ENCODE measurements at regions not wholly inside any gene's neighbourhood (a gene's known extent, or its start where the extent isn't known, plus 50 kb on each side); places are given as distances from the start of the nearest gene placed in this dataset.
A peak's percentile ranks its signal among the peaks of the same experiment; 100 is the strongest.

GRCh38 chr15:26439681-26440080 lies 333.2 kb downstream of the GABRB3 start:
- Histone ChIP-seq H3K27ac (replicated peaks) (peak overlapping the region; percentile 16), H3K27me3 (ENCODE audit: low read depth) (no peaks in the 10 kb centered on the region), H3K9me3 (replicated peaks) (no peaks in the 10 kb centered on the region), H3K4me1 (peaks cover 40% of the 10 kb centered on the region), H3K4me3 (no peak overlapping the region), H3K36me3 (no peaks in the 10 kb centered on the region)
- intact Hi-C loops (cut with micrococcal nuclease): loop anchor here (10.0 kb wide), 1 partner anchor 65 kb away; no protein-coding TSS in a partner anchor
- DNase-seq: no peak
- no peak for TF ChIP-seq CTCF (IDR thresholded peaks at IDR 0.05; ENCODE audit: borderline replicate concordance)

- Histone ChIP-seq H3K27me3 (ENCODE audit: low read depth) (no peaks in the 10 kb centered on the region), H3K27ac (replicated peaks) (no peak overlapping the region), H3K4me1 (peaks cover 40% of the 10 kb centered on the region), H3K9me3 (replicated peaks) (no peaks in the 10 kb centered on the region), H3K36me3 (no peaks in the 10 kb centered on the region), H3K4me3 (no peak overlapping the region)
- intact Hi-C loops (cut with micrococcal nuclease): loop anchor here (10.0 kb wide), 1 partner anchor 66 kb away; no protein-coding TSS in a partner anchor
- TF ChIP-seq CTCF (IDR thresholded peaks at IDR 0.05; ENCODE audit: borderline replicate concordance): no peak
- no peak for DNase-seq
Observed at GRCh38 chr15:26438718-26439117, 334.1 kb downstream of the GABRB3 start.

- no peaks in the 10 kb centered on the region for H3K27me3 ChIP-seq (ENCODE audit: low read depth)
- H3K27ac ChIP-seq (replicated peaks): no peak overlapping the region
- no peak for TF ChIP-seq CTCF (IDR thresholded peaks at IDR 0.05; ENCODE audit: borderline replicate concordance)
- H3K4me3 ChIP-seq: no peak overlapping the region
- peaks cover 37% of the 10 kb centered on the region for H3K4me1 ChIP-seq
- no peaks in the 10 kb centered on the region for H3K9me3 ChIP-seq (replicated peaks)
- DNase-seq: no peak
- intact Hi-C loops (cut with micrococcal nuclease): loop anchor here (10.0 kb wide), 1 partner anchor 66 kb away; no protein-coding TSS in a partner anchor
- H3K36me3 ChIP-seq: no peaks in the 10 kb centered on the region
Observed at GRCh38 chr15:26438316-26438715, 334.6 kb downstream of the GABRB3 start.

- peak; percentile 64 for DNase-seq
Observed at GRCh38 chr15:26433818-26434217, 339.0 kb downstream of the GABRB3 start.

GRCh38 chr15:26433060-26433459 lies 339.8 kb downstream of the GABRB3 start:
- TF ChIP-seq CTCF (IDR thresholded peaks at IDR 0.05; ENCODE audit: borderline replicate concordance): no peak
- Histone ChIP-seq H3K9me3 (replicated peaks) (no peaks in the 10 kb centered on the region), H3K27me3 (ENCODE audit: low read depth) (no peaks in the 10 kb centered on the region), H3K36me3 (no peaks in the 10 kb centered on the region), H3K4me1 (no peaks in the 10 kb centered on the region), H3K27ac (replicated peaks) (no peak overlapping the region), H3K4me3 (no peak overlapping the region)
- DNase-seq: no peak
- intact Hi-C loops (cut with micrococcal nuclease): loop anchor here (10.0 kb wide), 1 partner anchor 72 kb away; no protein-coding TSS in a partner anchor

More at GRCh38 chr15:26433818-26434217, 339.0 kb downstream of the GABRB3 start:
- H3K4me1 ChIP-seq: peaks cover 7% of the 10 kb centered on the region
- no peak for TF ChIP-seq CTCF (IDR thresholded peaks at IDR 0.05; ENCODE audit: borderline replicate concordance)
- peak overlapping the region; percentile 39 for H3K27ac ChIP-seq (replicated peaks)
- no peaks in the 10 kb centered on the region for H3K36me3 ChIP-seq
- no peak overlapping the region for H3K4me3 ChIP-seq
- intact Hi-C loops (cut with micrococcal nuclease): loop anchor here (10.0 kb wide), 1 partner anchor 71 kb away; no protein-coding TSS in a partner anchor
- H3K27me3 ChIP-seq (ENCODE audit: low read depth): no peaks in the 10 kb centered on the region
- no peaks in the 10 kb centered on the region for H3K9me3 ChIP-seq (replicated peaks)

Measured in left ventricle myocardium inferior (tissue), 1 donor.